C4-2B (cell line): ENCODE measurements at regions not wholly inside any gene's neighbourhood (a gene's known extent, or its start where the extent isn't known, plus 50 kb on each side); places are given as distances from the start of the nearest gene placed in this dataset.

Source experiments
- CTCF ChIP-seq: fragments of 450-650 bp; conservative IDR thresholded peaks from 2 replicates; pipeline ENCODE4 v1.5.1; 2017; ENCODE audit warnings: mild to moderate bottlenecking
- ZFX ChIP-seq: fragments of 450-650 bp; IDR thresholded peaks from 2 replicates; pipeline ENCODE4 v1.6.1; 2017

- TF ChIP-seq CTCF (no peak), ZFX (no peak)
These were observed 203.5 kb upstream of the TSHZ2 start for GRCh38 chr20:52768694-52769093.
